ENCODE measurements at regions not wholly inside any gene's neighbourhood (a gene's known extent, or its start where the extent isn't known, plus 50 kb on each side); places are given as distances from the start of the nearest gene placed in this dataset.

GRCh38 chr11:92707173-92707619, 262.3 kb upstream of the MTNR1B start:
- Histone ChIP-seq H3K9me3 (ENCODE audit: control insufficient read depth in 1 of 2, insufficient read depth in 1 of 2, low read length in 2 of 2) (peaks cover 0 to 5% of the 10 kb centered on the region in 2 experiments), H3K27ac (ENCODE audit: low read depth in 1 of 2, low read length in 2 of 2) (no peak overlapping the region), H3K4me1 (ENCODE audit: insufficient read depth, low read length) (no peaks in the 10 kb centered on the region), H3K27me3 (ENCODE audit: control insufficient read depth in 1 of 2, insufficient read depth in 2 of 2, low read length in 2 of 2) (no peaks in the 10 kb centered on the region), H3K36me3 (ENCODE audit: insufficient read depth, low read length) (no peaks in the 10 kb centered on the region), H3K4me3 (ENCODE audit: low read length) (no peak overlapping the region)
- H3K36me3 Mint-ChIP-seq (ENCODE audit: low read depth), result no peaks in the 10 kb centered on the region
- POLR2A ChIA-PET, result no interaction called here
- TF ChIP-seq CTCF (IDR thresholded peaks at IDR 0.05), result no peak
- intact Hi-C loops (cut with DNase I, micrococcal nuclease), result no loop called here
- no peak overlapping the region for H3K4me3 Mint-ChIP-seq
- H3K27ac Mint-ChIP-seq, result no peak overlapping the region
- CTCF ChIA-PET, result no interaction called here
- H3K9me3 Mint-ChIP-seq, result peaks cover 3% of the 10 kb centered on the region
- no peak for DNase-seq
- H3K4me1 Mint-ChIP-seq (ENCODE audit: low read depth), result no peaks in the 10 kb centered on the region
- H3K27me3 Mint-ChIP-seq, result no peaks in the 10 kb centered on the region
- ATAC-seq (ENCODE audit: poor library complexity), result no peak

- no peaks in the 10 kb centered on the region for H3K27me3 Mint-ChIP-seq
- Histone ChIP-seq H3K9me3 (ENCODE audit: control insufficient read depth in 1 of 2, insufficient read depth in 1 of 2, low read length in 2 of 2) (peaks cover 0 to 5% of the 10 kb centered on the region in 2 experiments), H3K27ac (ENCODE audit: low read depth in 1 of 2, low read length in 2 of 2) (no peak overlapping the region), H3K36me3 (ENCODE audit: insufficient read depth, low read length) (no peaks in the 10 kb centered on the region), H3K4me1 (ENCODE audit: insufficient read depth, low read length) (no peaks in the 10 kb centered on the region), H3K27me3 (ENCODE audit: control insufficient read depth in 1 of 2, insufficient read depth in 2 of 2, low read length in 2 of 2) (no peaks in the 10 kb centered on the region), H3K4me3 (ENCODE audit: low read length) (no peak overlapping the region)
- intact Hi-C loops (cut with DNase I, micrococcal nuclease), result no loop called here
- no peak overlapping the region for H3K4me3 Mint-ChIP-seq
- DNase-seq (no peak), ATAC-seq (ENCODE audit: poor library complexity) (no peak)
- peaks cover 3% of the 10 kb centered on the region for H3K9me3 Mint-ChIP-seq
- H3K27ac Mint-ChIP-seq, result no peak overlapping the region
- H3K36me3 Mint-ChIP-seq (ENCODE audit: low read depth), result no peaks in the 10 kb centered on the region
- POLR2A ChIA-PET, result no interaction called here
- TF ChIP-seq CTCF (IDR thresholded peaks at IDR 0.05), result no peak
- H3K4me1 Mint-ChIP-seq (ENCODE audit: low read depth), result no peaks in the 10 kb centered on the region
- CTCF ChIA-PET, result no interaction called here
These were observed 261.8 kb upstream of the MTNR1B start for GRCh38 chr11:92707665-92708064.

- Histone ChIP-seq H3K4me1 (ENCODE audit: insufficient read depth, low read length) (no peaks in the 10 kb centered on the region), H3K9me3 (ENCODE audit: control insufficient read depth in 1 of 2, insufficient read depth in 1 of 2, low read length in 2 of 2) (peaks cover 0 to 5% of the 10 kb centered on the region in 2 experiments), H3K27ac (ENCODE audit: low read depth in 1 of 2, low read length in 2 of 2) (no peak overlapping the region), H3K4me3 (ENCODE audit: low read length) (no peak overlapping the region), H3K27me3 (ENCODE audit: control insufficient read depth in 1 of 2, insufficient read depth in 2 of 2, low read length in 2 of 2) (no peaks in the 10 kb centered on the region), H3K36me3 (ENCODE audit: insufficient read depth, low read length) (no peaks in the 10 kb centered on the region)
- ChIA-PET CTCF (no interaction called here), POLR2A (no interaction called here)
- DNase-seq (no peak), ATAC-seq (ENCODE audit: poor library complexity) (no peak)
- intact Hi-C loops (cut with DNase I, micrococcal nuclease), result no loop called here
- H3K4me3 Mint-ChIP-seq, result no peak overlapping the region
- no peaks in the 10 kb centered on the region for H3K4me1 Mint-ChIP-seq (ENCODE audit: low read depth)
- peaks cover 3% of the 10 kb centered on the region for H3K9me3 Mint-ChIP-seq
- H3K27ac Mint-ChIP-seq, result no peak overlapping the region
- H3K36me3 Mint-ChIP-seq (ENCODE audit: low read depth), result no peaks in the 10 kb centered on the region
- H3K27me3 Mint-ChIP-seq, result no peaks in the 10 kb centered on the region
- no peak for TF ChIP-seq CTCF (IDR thresholded peaks at IDR 0.05)
These were observed 260.1 kb upstream of the MTNR1B start for GRCh38 chr11:92709329-92709728.
